ENCODE measurements at regions not wholly inside any gene's neighbourhood (a gene's known extent, or its start where the extent isn't known, plus 50 kb on each side); places are given as distances from the start of the nearest gene placed in this dataset.
A peak's percentile ranks its signal among the peaks of the same experiment; 100 is the strongest.

DNA sequence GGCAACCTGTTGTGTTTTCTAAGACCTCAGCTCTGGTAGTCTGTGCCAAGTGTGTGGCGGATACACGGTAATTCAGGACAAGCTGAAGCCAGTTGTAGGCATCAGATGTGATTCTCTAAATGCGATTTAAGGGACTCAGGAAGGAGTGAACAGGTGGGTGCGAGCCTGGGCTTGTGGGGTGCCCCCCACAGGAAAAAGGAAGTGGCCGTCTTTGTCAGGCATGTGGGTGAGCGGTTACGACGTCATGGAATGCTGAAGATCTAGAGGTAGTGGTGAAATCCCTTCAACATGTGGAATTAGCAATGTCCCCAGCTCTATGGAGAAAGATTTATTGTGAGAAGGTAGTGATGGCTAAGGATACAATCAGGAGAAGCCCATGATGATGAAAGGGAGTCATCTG, 95.1 kb upstream of the EXOC2 start:
- H3K4me3 Mint-ChIP-seq: no peak overlapping the region
- H3K4me1 ChIP-seq: no peaks in the 10 kb centered on the region
- H3K9me3 ChIP-seq (ENCODE audit: low read depth): no peaks in the 10 kb centered on the region
- peaks cover under 1% of the 10 kb centered on the region for H3K4me1 Mint-ChIP-seq
- H2AFZ ChIP-seq (replicated peaks): no peak overlapping the region
- no peaks in the 10 kb centered on the region for H3K27me3 ChIP-seq
- TF ChIP-seq, protein P1, sequence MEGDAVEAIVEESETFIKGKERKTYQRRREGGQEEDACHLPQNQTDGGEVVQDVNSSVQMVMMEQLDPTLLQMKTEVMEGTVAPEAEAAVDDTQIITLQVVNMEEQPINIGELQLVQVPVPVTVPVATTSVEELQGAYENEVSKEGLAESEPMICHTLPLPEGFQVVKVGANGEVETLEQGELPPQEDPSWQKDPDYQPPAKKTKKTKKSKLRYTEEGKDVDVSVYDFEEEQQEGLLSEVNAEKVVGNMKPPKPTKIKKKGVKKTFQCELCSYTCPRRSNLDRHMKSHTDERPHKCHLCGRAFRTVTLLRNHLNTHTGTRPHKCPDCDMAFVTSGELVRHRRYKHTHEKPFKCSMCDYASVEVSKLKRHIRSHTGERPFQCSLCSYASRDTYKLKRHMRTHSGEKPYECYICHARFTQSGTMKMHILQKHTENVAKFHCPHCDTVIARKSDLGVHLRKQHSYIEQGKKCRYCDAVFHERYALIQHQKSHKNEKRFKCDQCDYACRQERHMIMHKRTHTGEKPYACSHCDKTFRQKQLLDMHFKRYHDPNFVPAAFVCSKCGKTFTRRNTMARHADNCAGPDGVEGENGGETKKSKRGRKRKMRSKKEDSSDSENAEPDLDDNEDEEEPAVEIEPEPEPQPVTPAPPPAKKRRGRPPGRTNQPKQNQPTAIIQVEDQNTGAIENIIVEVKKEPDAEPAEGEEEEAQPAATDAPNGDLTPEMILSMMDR (IDR thresholded peaks at IDR 0.05): no peak
- TF ChIP-seq EZH2phosphoT487 (IDR thresholded peaks at IDR 0.05): no peak
- no peak for TF ChIP-seq EZH2 (IDR thresholded peaks at IDR 0.05)
- no peaks in the 10 kb centered on the region for H3K79me2 ChIP-seq (ENCODE audit: low read depth)
- no peak overlapping the region for H3K27ac Mint-ChIP-seq
- no peak overlapping the region for H3K4me2 ChIP-seq
- no peak overlapping the region for H3K9ac ChIP-seq
- H3K36me3 Mint-ChIP-seq: peaks cover 2% of the 10 kb centered on the region
- H3K27ac ChIP-seq: no peak overlapping the region
- no peaks in the 10 kb centered on the region for H3F3A ChIP-seq (ENCODE audit: low read depth)
- H3K27me3 Mint-ChIP-seq (ENCODE audit: insufficient read depth, low read depth): peaks cover 13% of the 10 kb centered on the region
- no peak for DNase-seq (ENCODE audit: low spot score)
- no peaks in the 10 kb centered on the region for H3K36me3 ChIP-seq
- H3K9me3 Mint-ChIP-seq: peaks cover 3% of the 10 kb centered on the region
- H3K4me3 ChIP-seq: no peak overlapping the region
- no peaks in the 10 kb centered on the region for H4K20me1 ChIP-seq (ENCODE audit: low read depth)

DNA sequence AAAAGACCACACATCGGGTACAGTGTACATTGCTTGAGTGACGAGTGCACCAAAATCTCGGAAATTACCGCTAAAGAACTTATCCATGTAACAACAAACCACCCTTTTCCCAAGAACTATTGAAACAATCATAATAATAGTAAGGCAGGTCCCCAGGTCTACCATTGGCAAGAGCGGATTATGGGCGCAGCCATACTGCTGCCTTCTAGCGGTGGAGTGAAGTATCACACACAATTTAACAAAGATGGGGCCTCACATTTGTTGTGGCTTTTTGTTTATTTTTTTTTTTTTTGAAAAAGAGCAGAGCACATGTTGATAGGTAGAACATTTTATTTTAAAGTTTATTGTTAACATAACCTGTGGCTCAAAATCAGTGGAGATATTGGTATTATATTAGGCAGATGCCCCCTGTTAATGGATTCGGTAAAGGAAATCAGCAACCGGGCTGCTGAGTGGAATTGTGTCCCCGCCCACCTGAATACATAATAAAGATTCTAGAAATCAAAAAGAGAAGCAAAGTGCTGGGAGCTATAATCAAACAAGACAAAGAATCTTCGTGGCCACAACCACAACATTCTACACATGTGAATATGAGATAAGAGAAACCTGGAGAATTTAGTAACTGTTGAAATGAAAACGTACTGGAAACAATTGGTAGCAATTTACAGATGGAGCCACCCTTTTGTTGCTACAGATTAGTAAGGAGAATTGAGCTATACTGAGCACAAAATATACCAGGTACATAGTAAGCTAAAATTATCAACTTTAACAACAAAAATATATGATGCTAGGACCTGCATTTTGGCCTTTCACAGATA, 94.2 kb upstream of the EXOC2 start:
- Histone ChIP-seq H2AFZ (replicated peaks) (no peak overlapping the region), H3K4me1 (no peaks in the 10 kb centered on the region), H3K9me3 (ENCODE audit: low read depth) (no peaks in the 10 kb centered on the region), H3K27ac (no peak overlapping the region), H3K36me3 (no peaks in the 10 kb centered on the region), H3K9ac (no peak overlapping the region), H3K79me2 (ENCODE audit: low read depth) (no peaks in the 10 kb centered on the region), H3F3A (ENCODE audit: low read depth) (no peaks in the 10 kb centered on the region), H3K4me2 (no peak overlapping the region), H4K20me1 (ENCODE audit: low read depth) (no peaks in the 10 kb centered on the region), H3K27me3 (no peaks in the 10 kb centered on the region), H3K4me3 (no peak overlapping the region)
- peaks cover 2% of the 10 kb centered on the region for H3K36me3 Mint-ChIP-seq
- H3K4me3 Mint-ChIP-seq: no peak overlapping the region
- H3K27ac Mint-ChIP-seq: no peak overlapping the region
- peak; percentile 20 for DNase-seq (ENCODE audit: low spot score)
- H3K9me3 Mint-ChIP-seq: peaks cover 3% of the 10 kb centered on the region
- no peaks in the 10 kb centered on the region for H3K4me1 Mint-ChIP-seq
- TF ChIP-seq, protein P1 (IDR thresholded peaks at IDR 0.05): peak; percentile 64
- TF ChIP-seq EZH2phosphoT487 (IDR thresholded peaks at IDR 0.05): no peak
- H3K27me3 Mint-ChIP-seq (ENCODE audit: insufficient read depth, low read depth): peaks cover 13% of the 10 kb centered on the region

DNA sequence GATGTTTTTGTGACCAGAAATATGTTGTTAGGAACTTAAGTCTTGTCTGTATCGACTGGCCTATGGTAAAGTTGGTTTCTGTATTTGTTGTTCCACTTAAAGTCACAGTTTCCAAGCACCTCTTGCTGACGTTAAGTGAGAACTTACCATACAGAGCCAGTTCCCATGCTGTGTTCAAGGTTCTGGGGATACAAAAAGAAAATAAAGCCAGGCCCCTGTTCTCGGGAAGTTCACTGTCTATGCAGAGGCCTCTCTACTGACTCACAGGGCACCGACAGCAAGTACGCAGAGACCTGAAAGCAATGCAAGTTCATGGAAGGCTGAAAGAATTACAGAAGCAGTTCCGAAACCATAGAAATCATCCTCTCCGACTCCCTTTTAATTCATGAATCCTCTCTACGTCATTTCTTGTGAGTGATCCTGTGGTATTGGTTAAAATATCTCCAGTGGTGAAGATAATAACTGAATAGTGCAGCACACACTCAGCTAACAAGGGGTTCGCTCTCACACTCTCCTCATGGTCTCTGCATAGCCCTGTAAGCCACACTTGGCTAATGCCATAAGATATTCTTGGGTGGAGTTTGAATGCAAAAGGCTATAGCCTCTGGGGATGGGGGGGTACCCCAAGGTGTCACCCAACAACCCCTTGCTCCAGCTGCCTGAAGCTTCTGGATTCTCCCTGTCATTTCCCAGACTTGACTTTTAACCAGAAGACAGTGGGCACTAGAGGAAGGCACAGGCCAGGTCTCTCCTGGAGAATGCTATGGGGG, 91.2 kb upstream of the EXOC2 start:
- H3K27me3 Mint-ChIP-seq (ENCODE audit: insufficient read depth, low read depth): peaks cover 5% of the 10 kb centered on the region
- no peak overlapping the region for H2AFZ ChIP-seq (replicated peaks)
- H3K4me1 Mint-ChIP-seq: no peaks in the 10 kb centered on the region
- H4K20me1 ChIP-seq (ENCODE audit: low read depth): no peaks in the 10 kb centered on the region
- no peaks in the 10 kb centered on the region for H3K4me1 ChIP-seq
- no peaks in the 10 kb centered on the region for H3K27me3 ChIP-seq
- H3K79me2 ChIP-seq (ENCODE audit: low read depth): no peaks in the 10 kb centered on the region
- H3K27ac ChIP-seq: no peak overlapping the region
- no peaks in the 10 kb centered on the region for H3F3A ChIP-seq (ENCODE audit: low read depth)
- no peaks in the 10 kb centered on the region for H3K36me3 Mint-ChIP-seq
- H3K9ac ChIP-seq: no peak overlapping the region
- no peaks in the 10 kb centered on the region for H3K36me3 ChIP-seq
- H3K27ac Mint-ChIP-seq: no peak overlapping the region
- no peak for TF ChIP-seq EZH2phosphoT487 (IDR thresholded peaks at IDR 0.05)
- no peak for TF ChIP-seq EZH2 (IDR thresholded peaks at IDR 0.05)
- TF ChIP-seq, protein P1 (IDR thresholded peaks at IDR 0.05): no peak
- DNase-seq (ENCODE audit: low spot score): no peak
- H3K9me3 ChIP-seq (ENCODE audit: low read depth): no peaks in the 10 kb centered on the region
- H3K4me3 ChIP-seq: no peak overlapping the region
- H3K4me3 Mint-ChIP-seq: no peak overlapping the region
- H3K9me3 Mint-ChIP-seq: peaks cover 3% of the 10 kb centered on the region
- no peak overlapping the region for H3K4me2 ChIP-seq
